IMR-90 (cell line): ENCODE measurements at regions not wholly inside any gene's neighbourhood (a gene's known extent, or its start where the extent isn't known, plus 50 kb on each side); places are given as distances from the start of the nearest gene placed in this dataset.

Experiments used
- ATAC-seq: fragments of 200-7000 bp; cut with Tn5 transposase; 2 replicates; pipeline ENCODE4 v1.9.1; 2020; ENCODE audit warnings: low read depth, mild to moderate bottlenecking, moderate library complexity
- BruUV-seq: library from RNA; stranded (reverse); fragments of 400-500 nt; replicated peaks from 2 replicates; lab custom pipeline; 2021; lab: Mats Ljungman, UMichigan
- CTCF ChIA-PET: fragments of 300-600 bp; formaldehyde crosslinking; extraction: SDS; loops from one replicate; lab custom pipeline; 2021; ENCODE audit warnings: antibody characterized with exemption; lab: Yijun Ruan, JAX
- POLR2A ChIA-PET: fragments of 300-600 bp; sonication (Branson Sonifier 250); formaldehyde crosslinking; loops from one replicate; lab custom pipeline; 2022; ENCODE audit warnings: antibody characterized with exemption; ENCODE audit not compliant: unreplicated experiment; lab: Charles Lee
- DNase-seq: peaks from one replicate; pipeline ENCODE4 v3.0.0; 2013
- H2AFZ ChIP-seq: replicated peaks from 2 replicates; pipeline ENCODE3; 2013; ENCODE audit warnings: low read length, mild to moderate bottlenecking; ENCODE audit not compliant: poor library complexity
- H2AK5ac ChIP-seq: 2 replicates; pipeline ENCODE4 v1.6.1; 2013; ENCODE audit warnings: low read depth, low read length, inconsistent platforms
- H2AK9ac ChIP-seq: replicated peaks from 2 replicates; pipeline ENCODE3; 2013; ENCODE audit warnings: mild to moderate bottlenecking, low read depth, low read length, moderate library complexity; ENCODE audit not compliant: poor library complexity
- H2BK120ac ChIP-seq: 2 replicates; pipeline ENCODE4 v1.6.1; 2013; ENCODE audit warnings: low read depth, low read length, inconsistent platforms
- H2BK15ac ChIP-seq: 3 replicates; pipeline ENCODE4 v1.6.1; 2013; ENCODE audit warnings: low read depth, low read length, inconsistent platforms
- H2BK20ac ChIP-seq: 2 replicates; pipeline ENCODE4 v1.6.1; 2013; ENCODE audit warnings: low read depth, mild to moderate bottlenecking, inconsistent platforms, low read length, moderate library complexity
- H2BK5ac ChIP-seq: 2 replicates; pipeline ENCODE4 v1.6.1; 2013; ENCODE audit warnings: mild to moderate bottlenecking, low read depth, low read length, inconsistent platforms; ENCODE audit not compliant: poor library complexity, severe bottlenecking
- H3K14ac ChIP-seq: replicated peaks from 2 replicates; pipeline ENCODE4 v1.6.1; 2013; ENCODE audit warnings: low read depth, low read length, inconsistent platforms
- H3K18ac ChIP-seq: 2 replicates; pipeline ENCODE4 v1.6.1; 2013; ENCODE audit warnings: low read depth, low read length, control low read depth
- H3K23ac ChIP-seq: 2 replicates; pipeline ENCODE4 v1.6.1; 2013; ENCODE audit warnings: low read depth, low read length, inconsistent platforms
- H3K27ac ChIP-seq: 2 replicates; pipeline ENCODE4 v1.5.1; 2013; ENCODE audit warnings: mild to moderate bottlenecking, control low read depth, low read length; ENCODE audit not compliant: insufficient read depth
- H3K27me3 ChIP-seq: 2 replicates; pipeline ENCODE4 v1.6.1; 2013; ENCODE audit warnings: low read length; ENCODE audit not compliant: control insufficient read depth, insufficient read depth
- H3K36me3 ChIP-seq: 2 replicates; pipeline ENCODE4 v1.6.1; 2013; ENCODE audit warnings: low read length, mixed read lengths; ENCODE audit not compliant: control insufficient read depth, insufficient read depth
- H3K4ac ChIP-seq: 2 replicates; pipeline ENCODE4 v1.6.1; 2013; ENCODE audit warnings: low read depth, low read length, inconsistent platforms
- H3K4me1 ChIP-seq: 2 replicates; pipeline ENCODE4 v1.6.1; 2013; ENCODE audit warnings: low read length, mixed read lengths; ENCODE audit not compliant: control insufficient read depth, insufficient read depth
- H3K4me2 ChIP-seq: 2 replicates; pipeline ENCODE4 v1.6.1; 2013; ENCODE audit warnings: low read depth, mild to moderate bottlenecking, control low read depth, low read length, moderate library complexity
- H3K4me3 ChIP-seq: 2 replicates; pipeline ENCODE4 v1.5.1; 2013; ENCODE audit warnings: low read depth, mild to moderate bottlenecking, control low read depth, low read length, moderate library complexity; ENCODE audit not compliant: insufficient read depth
- H3K56ac ChIP-seq: 2 replicates; pipeline ENCODE4 v1.6.1; 2013; ENCODE audit warnings: low read length, inconsistent platforms; ENCODE audit not compliant: insufficient read depth; ENCODE audit errors: extremely low read depth
- H3K79me1 ChIP-seq, 2 experiments: 2 replicates each; pipeline ENCODE4 v1.6.1; 2013; ENCODE audit warnings: low read length in 2 of 2, inconsistent platforms in 1 of 2, low read depth in 1 of 2
- H3K9ac ChIP-seq: 2 replicates; pipeline ENCODE4 v1.6.1; 2013; ENCODE audit warnings: low read depth, low read length, control low read depth
- H3K9me1 ChIP-seq: 2 replicates; pipeline ENCODE4 v1.6.1; 2013; ENCODE audit warnings: low read length, inconsistent platforms; ENCODE audit not compliant: insufficient read depth
- H3K9me3 ChIP-seq: 2 replicates; pipeline ENCODE4 v1.6.1; 2013; ENCODE audit warnings: low read length; ENCODE audit not compliant: control insufficient read depth, insufficient read depth
- H4K20me1 ChIP-seq: 2 replicates; pipeline ENCODE4 v1.6.1; 2013; ENCODE audit warnings: low read length, inconsistent platforms; ENCODE audit not compliant: insufficient read depth
- H4K5ac ChIP-seq: 2 replicates; pipeline ENCODE4 v1.6.1; 2013; ENCODE audit warnings: mild to moderate bottlenecking, low read depth, low read length, control low read depth
- H4K8ac ChIP-seq, 2 experiments: 2 replicates each; pipeline ENCODE4 v1.6.1; 2013; ENCODE audit warnings: low read depth in 2 of 2, low read length in 2 of 2, control low read depth in 1 of 2, inconsistent platforms in 1 of 2
- H4K91ac ChIP-seq: 2 replicates; pipeline ENCODE4 v1.6.1; 2013; ENCODE audit warnings: low read depth, low read length, inconsistent platforms; ENCODE audit not compliant: insufficient read depth
- MAFK ChIP-seq: IDR thresholded peaks from 2 replicates; pipeline ENCODE4 v1.6.1; 2012; ENCODE audit warnings: low read depth, low read length, improper control_type of control experiment
- MAZ ChIP-seq: IDR thresholded peaks from 2 replicates; pipeline ENCODE4 v1.6.1; 2012; ENCODE audit warnings: low read depth, mild to moderate bottlenecking, low read length, improper control_type of control experiment, moderate library complexity, borderline replicate concordance
- NFE2L2 ChIP-seq: fragments of 150-350 bp; IDR thresholded peaks from 2 replicates; pipeline ENCODE4 v1.6.1; 2016; ENCODE audit warnings: low read depth, mild to moderate bottlenecking, low read length
- POLR2A ChIP-seq: IDR thresholded peaks from 2 replicates; pipeline ENCODE4 v1.6.1; 2012; ENCODE audit warnings: mild to moderate bottlenecking, low read depth, low read length
- SMC3 ChIP-seq: fragments of 150-350 bp; IDR thresholded peaks from 2 replicates; pipeline ENCODE4 v1.6.1; 2016; ENCODE audit warnings: low read depth, mild to moderate bottlenecking, antibody characterized with exemption, low read length, moderate library complexity
- WGBS, 2 experiments: methylation state at CpG; one replicate each; pipeline versions ENCODE4 v1.1.5 to v1.1.7; 2013; ENCODE audit warnings: missing lambda C conversion rate in 2 of 2; ENCODE audit not compliant: insufficient read length in 1 of 2; ENCODE audit errors: extremely low coverage in 2 of 2; 5-methylcytosine and 5-hydroxymethylcytosine counted together
- dilution Hi-C: fragments of 300-500 bp; cut with HindIII; formaldehyde crosslinking; loops from one replicate; pipeline ENCODE4 v1.14.3; 2018; ENCODE audit warnings: low sequenced_read_pairs; ENCODE audit not compliant: unreplicated experiment
- in situ Hi-C: fragments of 300-500 bp; cut with MboI; formaldehyde crosslinking; loops from 3 replicates; pipeline ENCODE4 v1.14.3; 2019; ENCODE audit warnings: low sequenced_read_pairs, inconsistent platforms, mixed read lengths
- intact Hi-C: fragments of 100-400 bp; cut with micrococcal nuclease; formaldehyde crosslinking; loops from 2 replicates; pipeline ENCODE4 v1.10.0; 2022

GRCh38 chr2:83665894-83666293 is 793.2 kb downstream of the SUCLG1 start:
- Histone ChIP-seq H4K91ac (no peak overlapping the region), H2BK120ac (no peak overlapping the region), H3K14ac (no peak overlapping the region), H4K8ac (no peak overlapping the region), H3K23ac (no peak overlapping the region), H2AK9ac (no peak overlapping the region), H4K20me1 (no peaks in the 10 kb centered on the region), H2AFZ (no peak overlapping the region), H2BK15ac (no peak overlapping the region), H3K79me1 (no peaks in the 10 kb centered on the region), H3K27ac (no peak overlapping the region), H3K4me1 (no peaks in the 10 kb centered on the region), H3K4me2 (no peak overlapping the region), H4K5ac (no peak overlapping the region), H3K27me3 (no peaks in the 10 kb centered on the region), H3K4ac (no peak overlapping the region), H3K4me3 (no peak overlapping the region), H3K18ac (no peak overlapping the region), H3K56ac (no peak overlapping the region), H2BK20ac (no peak overlapping the region), H3K9ac (no peak overlapping the region), H2BK5ac (no peak overlapping the region), H3K36me3 (no peaks in the 10 kb centered on the region), H2AK5ac (no peak overlapping the region), H3K9me3 (no peaks in the 10 kb centered on the region), H3K9me1 (no peaks in the 10 kb centered on the region)
- peak; percentile 24 for DNase-seq
- WGBS, 2 experiments = no CpG with 5 or more reads among the region's 2 CpGs
- in situ Hi-C loops = no loop called here
- POLR2A ChIA-PET = no interaction called here
- no peak for ATAC-seq
- TF ChIP-seq MAZ = no peak
- no peak for TF ChIP-seq POLR2A
- peak; percentile 45 for TF ChIP-seq MAFK
- TF ChIP-seq NFE2L2 = no peak
- no peak for TF ChIP-seq SMC3
- dilution Hi-C loops = no loop called here
- no TSS peak for BruUV-seq
- intact Hi-C loops = no loop called here
- CTCF ChIA-PET = no interaction called here
